Activated T-cell treated with anti-CD3 and anti-CD28 coated beads for 24 hours (primary cell): ENCODE measurements at regions not wholly inside any gene's neighbourhood (a gene's known extent, or its start where the extent isn't known, plus 50 kb on each side); places are given as distances from the start of the nearest gene placed in this dataset.
"Not testable (repeated sequence)": the region's sequence is repeated elsewhere in the genome, so short reads cannot be mapped to it uniquely, and the experiment has no call there.

Experiments
- DNase-seq: peaks from one replicate; pipeline ENCODE4 v3.0.0-alpha.2; 2020; ENCODE audit warnings: low read depth

GRCh38 chr2:34703292-34703691 is 1104.2 kb upstream of the FAM98A start:
- DNase-seq, result no peak

DNA sequence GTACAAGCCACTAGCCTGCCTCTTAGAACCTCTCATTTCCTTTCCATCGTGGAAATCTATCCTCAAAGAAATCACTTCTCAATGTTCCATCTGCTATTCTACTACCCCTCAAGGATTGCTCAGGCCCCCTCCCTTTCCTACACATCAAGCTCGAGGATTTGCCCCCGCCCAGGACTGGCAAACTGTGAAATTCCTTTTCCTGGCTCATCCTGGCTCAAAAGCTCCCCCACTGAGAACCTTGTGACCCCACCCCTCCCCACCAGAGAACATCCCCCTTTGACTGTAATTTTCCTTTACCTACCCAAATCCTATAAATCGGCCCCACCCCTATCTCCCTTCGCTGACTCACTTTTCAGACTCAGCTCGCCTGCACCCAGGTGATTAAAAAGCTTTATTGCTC is 1103.3 kb upstream of the FAM98A start:
- DNase-seq, result not testable (repeated sequence)

DNA sequence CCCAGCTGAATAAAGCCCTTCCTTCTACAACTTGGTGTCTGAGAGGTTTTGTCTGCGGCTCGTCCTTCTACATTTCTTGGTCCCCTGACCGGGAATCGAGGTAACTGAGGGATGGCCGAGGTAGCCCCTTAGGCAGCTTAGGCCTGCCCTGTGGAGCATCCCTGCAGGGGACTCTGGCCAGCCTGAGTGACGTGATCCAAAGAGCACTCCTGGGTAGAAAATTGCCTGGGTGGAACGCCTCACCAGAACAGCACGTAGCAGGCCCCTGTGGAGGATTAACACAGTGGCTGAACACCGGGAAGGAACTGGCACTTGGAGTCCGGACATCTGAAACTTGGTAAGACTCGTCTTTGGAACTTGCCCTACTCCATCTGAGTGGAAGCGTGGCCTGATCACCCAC is 1078.5 kb upstream of the FAM98A start:
- not testable (repeated sequence) for DNase-seq

- not testable (repeated sequence) for DNase-seq
Observed at GRCh38 chr2:34677119-34677531, 1078.0 kb upstream of the FAM98A start.

GRCh38 chr2:34670482-34670881 is 1071.4 kb upstream of the FAM98A start:
- no peak for DNase-seq

DNA sequence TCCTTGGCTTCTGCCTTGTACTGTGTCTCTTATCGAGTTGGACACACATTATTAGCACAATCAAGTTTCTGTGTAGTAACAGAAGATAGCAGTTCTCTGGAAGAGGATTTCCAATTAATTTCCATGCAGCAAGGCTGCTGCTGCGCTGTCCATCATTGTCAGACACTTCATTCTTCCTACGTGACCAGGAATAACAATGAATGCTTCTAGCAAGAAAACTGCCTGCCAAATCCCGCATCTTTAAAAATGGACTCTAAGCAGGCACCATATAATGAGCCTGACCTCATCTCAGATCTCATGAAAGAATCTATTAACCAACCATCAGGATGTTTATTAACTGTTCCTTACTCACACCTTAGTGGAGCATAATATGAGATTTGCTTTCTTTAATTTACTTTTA is 1067.7 kb upstream of the FAM98A start:
- no peak for DNase-seq

DNA sequence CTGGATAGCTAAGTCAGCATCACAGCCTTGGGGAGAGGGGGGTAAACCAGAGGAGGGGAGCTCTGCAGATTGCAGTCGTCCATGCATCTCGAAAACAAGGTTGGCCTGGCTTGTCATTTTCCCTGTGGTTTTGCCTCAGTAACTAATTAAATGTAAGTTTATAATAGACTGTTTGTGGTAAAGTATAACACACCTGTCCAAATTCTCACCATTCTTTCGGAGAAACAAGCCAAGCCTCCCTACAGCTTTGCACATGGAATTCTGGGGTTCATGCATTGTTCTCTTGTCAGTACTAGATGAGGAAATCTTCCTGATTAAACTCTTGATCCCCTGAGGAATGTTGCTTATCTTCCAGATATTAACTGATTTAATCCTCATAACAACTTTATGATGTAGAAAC is 1065.2 kb upstream of the FAM98A start:
- no peak for DNase-seq

DNA sequence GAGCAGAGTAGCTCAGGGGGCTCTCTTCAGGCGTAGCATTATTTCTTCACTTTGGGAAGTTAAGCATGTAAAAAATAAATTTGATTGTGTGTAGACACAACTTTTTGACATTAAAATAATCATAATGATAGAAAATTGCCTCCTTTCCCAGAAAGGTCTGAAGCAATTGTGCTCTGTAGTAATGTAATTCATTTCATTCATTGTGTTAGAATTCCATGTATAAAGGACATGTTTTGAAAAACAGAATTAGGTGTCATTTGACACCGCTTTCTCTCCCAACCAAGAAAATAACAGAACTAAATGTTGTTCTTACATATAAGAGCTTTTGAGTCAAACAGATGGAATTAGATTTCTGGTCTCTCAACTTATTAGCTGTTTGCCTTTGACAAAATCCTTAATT is 1064.2 kb upstream of the FAM98A start:
- no peak for DNase-seq

DNA sequence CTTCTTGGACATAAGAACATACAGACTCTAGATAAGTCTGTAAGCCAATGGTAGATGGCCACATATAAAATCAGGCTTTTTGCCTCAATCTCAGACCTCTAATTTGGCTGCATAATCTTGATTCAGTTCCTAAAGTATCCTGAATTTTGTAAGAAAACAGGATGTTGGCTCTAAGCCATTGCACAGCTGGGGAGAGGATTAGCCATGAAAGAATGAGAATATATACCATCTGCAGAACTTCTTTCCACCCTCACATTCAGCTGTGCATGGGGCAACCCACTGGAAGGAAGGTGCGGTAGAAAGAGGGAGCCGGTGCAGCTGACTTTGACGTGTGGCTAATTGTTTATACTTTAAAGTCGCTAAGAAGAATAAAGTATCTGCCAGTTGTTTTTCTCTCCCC is 1061.6 kb upstream of the FAM98A start:
- no peak for DNase-seq

GRCh38 chr2:34656632-34657031 is 1057.5 kb upstream of the FAM98A start:
- no peak for DNase-seq

DNA sequence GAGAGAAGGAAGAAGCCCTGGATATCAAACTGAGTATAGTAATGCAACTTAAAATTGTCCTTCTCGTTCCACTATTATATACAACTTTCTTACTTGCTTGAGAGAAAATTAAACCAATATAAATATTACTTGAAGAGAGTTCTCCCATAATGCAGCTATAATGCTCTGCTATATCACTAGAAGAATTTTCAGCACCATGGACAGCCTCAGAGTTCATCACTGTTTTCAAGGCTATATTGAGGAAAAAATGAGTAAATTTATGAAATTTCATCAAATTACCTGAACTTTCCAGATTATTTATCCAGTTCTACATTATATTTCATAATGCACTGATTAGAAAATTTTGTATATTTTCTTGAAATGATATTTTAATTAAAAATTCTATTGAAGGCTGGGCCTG is 1053.5 kb upstream of the FAM98A start:
- no peak for DNase-seq

DNA sequence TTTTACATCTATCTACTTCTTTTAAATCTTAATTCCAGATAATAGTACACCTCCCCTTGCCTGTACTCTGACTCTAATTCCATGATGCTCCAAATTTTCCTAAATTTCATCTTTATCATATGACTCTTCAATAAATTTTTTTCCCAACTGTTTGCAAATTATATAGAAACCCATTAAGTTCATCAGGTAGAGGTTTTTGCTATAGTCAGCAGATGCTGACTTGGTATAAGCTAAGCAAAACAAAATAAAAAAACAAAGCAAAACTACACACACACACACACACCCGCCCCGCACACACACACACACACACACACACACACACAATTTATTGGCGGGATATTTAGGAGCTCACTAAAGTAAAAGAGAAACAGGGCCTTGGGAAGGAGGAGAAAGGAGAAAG is 1047.8 kb upstream of the FAM98A start:
- no peak for DNase-seq

DNA sequence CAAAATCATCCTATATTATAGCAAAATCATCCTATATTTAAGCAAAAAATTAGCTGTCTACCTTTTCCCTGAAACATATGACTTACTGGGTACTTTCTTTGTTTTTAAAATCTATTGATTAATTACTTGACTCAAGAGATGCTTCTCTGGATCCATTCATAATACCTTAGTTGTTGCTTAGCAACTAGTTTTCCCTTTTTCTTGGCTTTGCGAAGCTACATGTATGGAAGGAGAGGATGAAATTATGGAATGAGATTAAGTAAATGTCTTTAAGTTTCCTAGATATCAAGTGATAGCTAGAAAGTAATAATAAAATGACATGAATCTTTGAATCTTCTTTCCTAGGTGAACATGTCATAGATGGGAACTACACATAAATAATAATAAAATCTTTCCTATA is 1033.2 kb upstream of the FAM98A start:
- no peak for DNase-seq

DNA sequence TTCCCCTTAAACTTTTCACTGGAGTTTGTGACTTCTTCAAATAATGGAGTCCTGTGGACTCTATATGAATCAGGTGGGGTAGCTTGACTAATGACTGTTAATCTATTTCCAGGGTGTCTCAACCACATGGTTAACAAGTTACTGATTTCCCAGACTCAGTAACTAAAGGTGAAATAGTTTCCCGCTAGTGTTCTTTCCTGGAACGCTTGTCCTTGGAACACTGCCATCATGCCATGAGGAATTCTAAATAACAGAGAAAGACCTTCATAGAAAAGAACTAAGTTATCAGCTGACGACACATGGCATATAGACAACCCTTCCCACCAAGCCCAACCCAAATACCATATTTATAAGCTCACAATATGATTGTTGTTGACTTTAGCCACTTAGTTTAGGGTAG is 1027.9 kb upstream of the FAM98A start:
- no peak for DNase-seq

DNA sequence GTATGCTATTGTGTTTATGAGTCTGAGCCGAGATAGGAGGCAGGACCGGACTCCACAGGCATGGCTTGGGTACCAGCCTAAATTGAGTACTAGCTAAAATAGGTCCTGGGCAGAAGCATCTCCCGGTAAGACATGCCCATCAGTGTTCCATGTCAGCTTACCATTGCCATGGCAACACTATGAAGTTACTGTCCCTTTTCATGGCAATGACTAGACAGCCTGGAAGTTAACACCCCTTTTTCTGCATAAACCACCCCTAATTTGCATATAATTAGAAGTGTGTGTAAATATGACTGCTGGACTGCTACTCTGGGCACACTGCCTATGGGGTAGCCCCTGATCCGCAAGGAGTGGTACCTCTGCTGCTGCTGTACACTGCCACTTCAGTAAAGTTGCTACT is 1005.1 kb upstream of the FAM98A start:
- DNase-seq, result no peak

- no peak for DNase-seq
Observed at GRCh38 chr2:34602262-34602661, 1003.2 kb upstream of the FAM98A start.

- no peak for DNase-seq
Observed at GRCh38 chr2:34601561-34601960, 1002.5 kb upstream of the FAM98A start.

DNA sequence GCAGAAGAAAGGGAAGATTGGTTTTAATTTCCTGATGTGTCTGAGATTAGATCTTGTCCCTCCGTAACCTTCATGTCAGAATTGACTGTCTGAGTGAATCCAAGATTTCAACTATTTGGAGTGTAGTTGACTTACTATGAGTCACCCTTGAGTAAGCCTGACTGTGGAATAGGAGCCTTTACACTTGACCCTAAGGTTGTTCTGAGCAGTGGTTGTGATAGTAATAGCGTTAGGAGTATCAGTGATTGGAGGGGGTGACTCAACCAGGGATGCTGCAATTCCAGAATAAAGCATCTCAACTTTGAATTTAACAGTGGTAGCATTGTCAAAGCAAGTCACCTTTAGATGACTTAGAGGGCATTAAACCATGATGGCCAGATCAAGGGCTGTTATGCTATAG is 979.5 kb upstream of the FAM98A start:
- DNase-seq, result no peak

GRCh38 chr2:34570266-34570872 is 971.3 kb upstream of the FAM98A start:
- no peak for DNase-seq

DNA sequence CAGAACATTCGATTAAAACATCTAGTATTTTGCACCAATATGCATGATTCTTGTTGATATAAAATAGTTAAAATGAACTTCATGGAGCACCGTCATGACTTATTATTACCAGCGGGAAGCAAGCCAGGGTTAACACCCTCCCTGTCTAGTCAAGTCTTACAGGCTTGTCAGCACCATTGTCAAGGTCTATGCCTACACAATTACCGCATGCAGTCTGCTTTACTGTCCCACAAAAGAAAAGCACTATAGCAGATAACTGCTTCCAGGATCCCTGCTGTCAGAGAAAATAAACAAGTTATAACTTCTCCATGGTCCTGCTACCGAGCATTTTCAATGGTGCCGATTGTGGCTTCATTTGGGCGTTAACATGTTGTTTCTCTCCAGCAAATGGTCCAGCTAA is 968.0 kb upstream of the FAM98A start:
- DNase-seq, result no peak

- no peak for DNase-seq
Observed at GRCh38 chr2:34552337-34552736, 953.2 kb upstream of the FAM98A start.

DNA sequence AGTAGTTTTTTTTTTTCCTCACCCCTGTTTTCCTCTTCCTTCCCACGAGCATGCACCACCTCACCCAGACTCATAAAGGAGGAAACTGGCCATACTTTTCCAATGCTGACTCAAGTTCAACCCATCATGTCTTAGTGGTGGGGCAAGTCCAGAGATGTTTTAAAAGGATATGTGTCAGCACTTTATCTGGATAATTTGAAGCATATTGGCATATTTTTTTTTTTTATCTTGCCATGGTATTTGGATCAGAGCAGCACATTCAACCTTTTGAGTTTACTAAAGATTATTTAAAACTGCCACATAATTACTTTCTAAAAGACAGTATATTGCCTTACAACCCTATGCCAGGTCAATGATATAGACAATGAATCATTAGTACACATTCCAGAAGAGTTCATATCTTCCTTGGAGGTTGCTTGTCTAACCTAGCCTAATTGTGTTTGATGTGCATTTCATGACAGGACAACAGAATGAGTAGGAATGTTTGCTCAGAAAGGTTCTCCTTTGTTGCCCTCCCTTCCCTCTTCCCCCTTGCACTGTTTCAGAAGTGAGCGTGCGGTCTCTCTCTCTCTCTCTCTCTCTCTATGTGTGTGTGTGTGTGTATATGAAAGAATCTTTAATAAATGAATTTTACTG is 950.7 kb upstream of the FAM98A start:
- DNase-seq, result no peak

- no peak for DNase-seq
Observed at GRCh38 chr2:34547900-34548299, 948.8 kb upstream of the FAM98A start.

DNA sequence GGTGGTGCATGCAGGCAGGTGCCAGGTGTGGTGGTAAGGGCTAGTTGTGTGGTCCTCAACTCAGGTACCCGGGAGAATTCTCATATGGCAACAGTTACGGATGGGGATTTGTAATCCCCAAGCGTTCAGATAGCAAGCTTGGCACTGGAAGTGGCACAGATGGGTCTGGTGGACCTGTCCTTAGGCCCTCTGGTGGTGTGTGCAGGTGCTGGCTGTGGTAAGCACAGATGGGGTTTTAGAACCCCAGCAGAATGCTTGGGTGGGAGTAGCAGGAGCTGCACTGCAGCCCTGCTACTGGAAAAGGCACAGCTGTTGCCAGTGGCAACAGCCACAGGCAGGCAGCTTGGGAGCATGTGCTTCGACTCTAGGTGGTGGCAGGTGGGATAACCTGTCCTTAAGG is 948.2 kb upstream of the FAM98A start:
- DNase-seq, result no peak
